ENCODE measurements at regions not wholly inside any gene's neighbourhood (a gene's known extent, or its start where the extent isn't known, plus 50 kb on each side); places are given as distances from the start of the nearest gene placed in this dataset.

- WGBS (ENCODE audit: low lambda C conversion rate, missing lambda C conversion rate) = 69% methylated on average over 2 of the region's 2 CpGs
- Histone ChIP-seq H2AFZ (no peak overlapping the region), H4K20me1 (ENCODE audit: insufficient read depth, poor library complexity, severe bottlenecking) (no peaks in the 10 kb centered on the region), H3K27ac (peak overlapping the region; percentile 63), H3K27me3 (no peaks in the 10 kb centered on the region), H3K4me2 (peak overlapping the region; percentile 36), H3K9me2 (replicated peaks; ENCODE audit: insufficient read depth) (no peaks in the 10 kb centered on the region), H3K79me2 (no peaks in the 10 kb centered on the region), H3K9me3 (ENCODE audit: low read depth) (no peaks in the 10 kb centered on the region), H3K4me3 (no peak overlapping the region), H3K36me3 (replicated peaks; ENCODE audit: insufficient read depth, low read depth) (no peaks in the 10 kb centered on the region), H3K4me1 (ENCODE audit: insufficient read depth) (peaks cover 24% of the 10 kb centered on the region)
- TF ChIP-seq EZH2phosphoT487 (IDR thresholded peaks at IDR 0.05; ENCODE audit: low read depth, severe bottlenecking, unreplicated experiment) = no peak
- no peak for TF ChIP-seq CTCF (IDR thresholded peaks at IDR 0.05; ENCODE audit: poor library complexity)
- TF ChIP-seq EZH2 (IDR thresholded peaks at IDR 0.05; ENCODE audit: borderline replicate concordance) = no peak
- no peak for DNase-seq (ENCODE audit: low spot score)
These were observed 102.9 kb upstream of the OR5AK2 start for GRCh38 chr11:56885854-56886253.

- Histone ChIP-seq H4K20me1 (ENCODE audit: insufficient read depth, poor library complexity, severe bottlenecking) (no peaks in the 10 kb centered on the region), H3K36me3 (replicated peaks; ENCODE audit: insufficient read depth, low read depth) (no peaks in the 10 kb centered on the region), H3K4me3 (no peak overlapping the region), H3K27ac (peak overlapping the region; percentile 63), H3K9me3 (ENCODE audit: low read depth) (no peaks in the 10 kb centered on the region), H3K4me1 (ENCODE audit: insufficient read depth) (peaks cover 24% of the 10 kb centered on the region), H3K9me2 (replicated peaks; ENCODE audit: insufficient read depth) (no peaks in the 10 kb centered on the region), H2AFZ (no peak overlapping the region), H3K27me3 (no peaks in the 10 kb centered on the region), H3K4me2 (peak overlapping the region; percentile 4), H3K79me2 (no peaks in the 10 kb centered on the region)
- DNase-seq (ENCODE audit: low spot score) = peak; percentile 32
- TF ChIP-seq EZH2phosphoT487 (IDR thresholded peaks at IDR 0.05; ENCODE audit: low read depth, severe bottlenecking, unreplicated experiment) (no peak), EZH2 (IDR thresholded peaks at IDR 0.05; ENCODE audit: borderline replicate concordance) (no peak), CTCF (IDR thresholded peaks at IDR 0.05; ENCODE audit: poor library complexity) (no peak)
- WGBS (ENCODE audit: low lambda C conversion rate, missing lambda C conversion rate) = 12% methylated on average over 1 of the region's 1 CpG
These were observed 103.5 kb upstream of the OR5AK2 start for GRCh38 chr11:56885177-56885576.

- no peaks in the 10 kb centered on the region for H4K20me1 ChIP-seq (ENCODE audit: insufficient read depth, poor library complexity, severe bottlenecking)
- no peaks in the 10 kb centered on the region for H3K79me2 ChIP-seq
- peaks cover 24% of the 10 kb centered on the region for H3K4me1 ChIP-seq (ENCODE audit: insufficient read depth)
- H3K9me3 ChIP-seq (ENCODE audit: low read depth) = no peaks in the 10 kb centered on the region
- no peaks in the 10 kb centered on the region for H3K27me3 ChIP-seq
- no peak for DNase-seq (ENCODE audit: low spot score)
- H3K36me3 ChIP-seq (replicated peaks; ENCODE audit: insufficient read depth, low read depth) = no peaks in the 10 kb centered on the region
- TF ChIP-seq EZH2 (IDR thresholded peaks at IDR 0.05; ENCODE audit: borderline replicate concordance) (no peak), CTCF (IDR thresholded peaks at IDR 0.05; ENCODE audit: poor library complexity) (no peak), EZH2phosphoT487 (IDR thresholded peaks at IDR 0.05; ENCODE audit: low read depth, severe bottlenecking, unreplicated experiment) (no peak)
- no peak overlapping the region for H3K4me3 ChIP-seq
- H3K9me2 ChIP-seq (replicated peaks; ENCODE audit: insufficient read depth) = no peaks in the 10 kb centered on the region
- no peak overlapping the region for H3K4me2 ChIP-seq
- no peak overlapping the region for H3K27ac ChIP-seq
- H2AFZ ChIP-seq = no peak overlapping the region
- 90% methylated on average over 9 of the region's 9 CpGs for WGBS (ENCODE audit: low lambda C conversion rate, missing lambda C conversion rate)
These were observed 105.2 kb upstream of the OR5AK2 start for GRCh38 chr11:56883371-56883987.

Measured in hepatocyte (in vitro differentiated cells).